Mesothelial cell of epicardium (in vitro differentiated cells): ENCODE measurements at regions not wholly inside any gene's neighbourhood (a gene's known extent, or its start where the extent isn't known, plus 50 kb on each side); places are given as distances from the start of the nearest gene placed in this dataset.

ENCODE experiments used
- DNase-seq, 2 experiments: peaks; one replicate each; pipeline ENCODE4 v3.0.0; 2021; ENCODE audit warnings: low spot score in 2 of 2; ENCODE audit not compliant: unreplicated experiment in 2 of 2
- H3K27ac Mint-ChIP-seq: 2 replicates; pipeline ENCODE4 v1.8.0; 2021; ENCODE audit warnings: mixed read lengths
- H3K27me3 Mint-ChIP-seq: 2 replicates; pipeline ENCODE4 v1.8.0; 2021; ENCODE audit warnings: low read depth, mixed read lengths
- H3K36me3 Mint-ChIP-seq: 2 replicates; pipeline ENCODE4 v1.8.0; 2021; ENCODE audit warnings: mixed read lengths
- H3K4me1 Mint-ChIP-seq: 2 replicates; pipeline ENCODE4 v1.8.0; 2021; ENCODE audit warnings: mixed read lengths
- H3K4me3 Mint-ChIP-seq: 2 replicates; pipeline ENCODE4 v1.8.0; 2021; ENCODE audit warnings: mild to moderate bottlenecking, moderate library complexity, mixed read lengths
- H3K9me3 Mint-ChIP-seq: 2 replicates; pipeline ENCODE4 v1.8.0; 2021; ENCODE audit warnings: mixed read lengths
- TF ChIP-seq, protein P1 (sequence below): fragments of 200-600 bp; sonication (generic); IDR thresholded peaks from one replicate; pipeline ENCODE4 v1.5.0; 2021; ENCODE audit warnings: antibody characterized with exemption; ENCODE audit not compliant: unreplicated experiment

DNA sequence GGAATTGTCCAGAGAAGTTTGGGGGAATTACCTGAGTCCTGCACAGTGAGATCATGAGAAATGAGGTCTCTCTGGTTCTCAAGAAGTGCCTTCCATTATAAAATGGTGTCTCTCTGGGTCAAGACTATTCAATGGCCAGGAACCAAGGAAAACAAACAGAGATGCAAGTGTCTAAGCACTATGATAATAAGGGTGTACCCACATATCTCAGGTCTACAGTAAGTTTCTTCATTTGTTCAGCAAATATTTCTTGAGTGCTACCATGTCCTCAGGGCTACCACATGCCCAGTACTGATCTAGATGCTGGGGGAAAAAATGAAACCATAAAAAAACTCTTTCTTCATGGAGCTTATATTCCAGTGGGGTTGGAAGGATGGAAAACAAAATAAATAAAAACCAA is 170.0 kb downstream of the ACKR3 start:
- no peak for DNase-seq
- Mint-ChIP-seq H3K4me3 (no peak overlapping the region), H3K27ac (no peak overlapping the region)

DNA sequence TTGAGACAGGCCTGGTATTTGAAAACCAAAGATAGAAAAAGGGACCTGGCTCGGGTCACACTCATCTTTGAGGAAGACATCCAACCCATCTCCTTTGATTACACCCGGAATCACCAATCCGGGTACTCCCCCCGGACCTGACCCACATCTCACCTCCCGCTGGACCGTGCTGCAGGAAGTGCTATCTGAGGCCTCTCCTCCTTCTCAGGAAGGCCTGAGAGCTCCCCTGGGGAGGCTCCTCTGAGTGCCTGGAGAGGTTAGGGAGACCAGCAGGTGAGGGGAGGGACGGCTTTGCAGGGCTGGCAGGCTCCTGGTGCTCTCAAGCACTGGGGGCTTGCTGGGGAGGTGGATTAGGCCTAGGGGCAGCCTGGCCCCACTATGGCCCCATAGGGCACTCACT is 170.9 kb downstream of the ACKR3 start:
- no peak for DNase-seq
- Mint-ChIP-seq H3K27ac (no peak overlapping the region), H3K36me3 (no peaks in the 10 kb centered on the region), H3K27me3 (no peaks in the 10 kb centered on the region), H3K4me3 (no peak overlapping the region), H3K4me1 (peaks cover 41% of the 10 kb centered on the region), H3K9me3 (no peaks in the 10 kb centered on the region)
- TF ChIP-seq, protein P1, sequence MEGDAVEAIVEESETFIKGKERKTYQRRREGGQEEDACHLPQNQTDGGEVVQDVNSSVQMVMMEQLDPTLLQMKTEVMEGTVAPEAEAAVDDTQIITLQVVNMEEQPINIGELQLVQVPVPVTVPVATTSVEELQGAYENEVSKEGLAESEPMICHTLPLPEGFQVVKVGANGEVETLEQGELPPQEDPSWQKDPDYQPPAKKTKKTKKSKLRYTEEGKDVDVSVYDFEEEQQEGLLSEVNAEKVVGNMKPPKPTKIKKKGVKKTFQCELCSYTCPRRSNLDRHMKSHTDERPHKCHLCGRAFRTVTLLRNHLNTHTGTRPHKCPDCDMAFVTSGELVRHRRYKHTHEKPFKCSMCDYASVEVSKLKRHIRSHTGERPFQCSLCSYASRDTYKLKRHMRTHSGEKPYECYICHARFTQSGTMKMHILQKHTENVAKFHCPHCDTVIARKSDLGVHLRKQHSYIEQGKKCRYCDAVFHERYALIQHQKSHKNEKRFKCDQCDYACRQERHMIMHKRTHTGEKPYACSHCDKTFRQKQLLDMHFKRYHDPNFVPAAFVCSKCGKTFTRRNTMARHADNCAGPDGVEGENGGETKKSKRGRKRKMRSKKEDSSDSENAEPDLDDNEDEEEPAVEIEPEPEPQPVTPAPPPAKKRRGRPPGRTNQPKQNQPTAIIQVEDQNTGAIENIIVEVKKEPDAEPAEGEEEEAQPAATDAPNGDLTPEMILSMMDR = no peak

More for the DNA sequence above, 170.0 kb downstream of the ACKR3 start:
- H3K4me1 Mint-ChIP-seq = peaks cover 36% of the 10 kb centered on the region
- H3K27me3 Mint-ChIP-seq = no peaks in the 10 kb centered on the region
- TF ChIP-seq, protein P1 = no peak
- H3K36me3 Mint-ChIP-seq = no peaks in the 10 kb centered on the region
- no peaks in the 10 kb centered on the region for H3K9me3 Mint-ChIP-seq

DNA sequence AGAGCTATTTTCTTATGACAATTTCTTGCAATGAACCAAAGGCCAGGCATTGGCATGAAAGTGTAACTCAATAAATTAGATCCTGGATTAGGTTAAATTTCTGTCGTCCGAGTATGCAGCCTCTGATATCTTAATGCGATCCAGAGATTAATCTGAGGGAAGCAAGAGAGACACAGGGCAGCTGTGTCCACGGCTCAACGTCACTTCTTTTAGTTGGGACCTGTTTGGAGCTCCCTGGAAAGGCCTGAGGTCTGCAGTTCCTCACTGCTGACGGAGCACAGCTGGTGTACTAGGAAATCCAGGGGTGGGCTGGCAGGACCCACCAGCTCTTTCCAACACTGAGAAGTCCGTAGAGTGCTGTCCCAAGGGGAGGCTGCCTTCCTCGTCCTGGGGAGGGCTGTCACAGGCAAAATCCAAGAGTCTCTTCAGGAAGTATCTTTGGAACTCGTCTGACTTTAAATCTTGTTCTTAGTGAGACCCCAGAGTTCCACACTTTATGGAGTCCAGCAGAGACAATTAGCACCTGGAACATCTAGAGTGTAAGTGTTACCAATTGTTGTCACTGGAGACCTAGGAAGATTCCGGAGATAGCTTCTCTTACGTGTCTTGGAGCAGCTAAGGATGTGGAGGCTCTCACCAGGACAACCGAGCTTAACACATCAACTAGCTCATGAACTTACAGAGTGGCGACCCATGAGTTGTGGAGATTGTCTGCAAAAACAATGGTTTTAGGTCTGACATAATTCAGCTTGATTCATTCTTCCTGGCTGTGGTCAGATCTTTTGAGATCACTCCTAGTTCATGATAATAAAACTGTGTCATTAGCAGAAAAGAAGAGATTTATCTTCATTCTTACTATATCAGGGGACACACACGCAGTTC is 173.7 kb downstream of the ACKR3 start:
- H3K27me3 Mint-ChIP-seq = no peaks in the 10 kb centered on the region
- no peaks in the 10 kb centered on the region for H3K9me3 Mint-ChIP-seq
- H3K27ac Mint-ChIP-seq = peak overlapping the region; percentile 30
- no peak overlapping the region for H3K4me3 Mint-ChIP-seq
- TF ChIP-seq, protein P1 = no peak
- peaks cover 61% of the 10 kb centered on the region for H3K4me1 Mint-ChIP-seq
- H3K36me3 Mint-ChIP-seq = no peaks in the 10 kb centered on the region
- DNase-seq = no peak

DNA sequence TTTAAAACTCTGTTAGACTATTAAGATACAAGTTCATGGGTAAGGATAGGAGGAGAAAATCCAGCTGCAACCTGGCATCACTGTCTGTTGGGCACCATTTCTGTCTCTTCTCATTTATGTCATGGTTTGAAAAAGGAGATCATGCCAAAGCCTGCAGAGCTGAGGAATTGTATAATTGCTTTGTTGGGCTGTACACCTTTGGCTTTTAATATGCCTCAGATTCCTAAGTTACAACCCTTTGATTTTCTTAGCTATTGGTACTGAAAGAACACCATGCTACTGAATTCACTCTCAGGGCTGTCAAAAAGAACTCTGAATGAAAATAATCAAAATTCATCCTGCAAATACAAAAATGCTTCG is 174.3 kb downstream of the ACKR3 start:
- Mint-ChIP-seq H3K4me3 (no peak overlapping the region), H3K27me3 (no peaks in the 10 kb centered on the region), H3K4me1 (peaks cover 67% of the 10 kb centered on the region), H3K27ac (peak overlapping the region; percentile 54), H3K36me3 (no peaks in the 10 kb centered on the region), H3K9me3 (no peaks in the 10 kb centered on the region)
- TF ChIP-seq, protein P1 = no peak
- DNase-seq = no peak

DNA sequence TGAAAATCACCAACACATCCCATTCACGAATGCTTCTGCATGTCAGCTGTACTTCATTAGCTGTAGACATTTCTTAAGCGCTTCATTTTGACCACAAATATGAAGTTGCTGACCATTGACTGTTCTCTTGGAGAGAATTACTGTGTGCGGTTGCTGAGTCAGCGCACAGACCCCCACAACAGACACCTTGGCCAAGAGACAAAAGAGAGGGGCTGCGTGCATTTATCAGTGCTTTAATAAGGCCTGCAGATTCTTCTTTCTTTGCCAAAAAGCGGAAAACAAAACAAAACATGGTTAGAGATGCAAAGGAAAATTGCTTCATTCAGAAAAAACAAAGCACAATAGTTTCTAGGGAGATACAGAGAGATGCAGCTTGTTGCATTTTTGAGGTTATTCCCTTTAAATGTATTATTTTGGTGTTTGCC is 174.7 kb downstream of the ACKR3 start:
- Mint-ChIP-seq H3K27me3 (no peaks in the 10 kb centered on the region), H3K9me3 (no peaks in the 10 kb centered on the region), H3K27ac (peak overlapping the region; percentile 54), H3K36me3 (no peaks in the 10 kb centered on the region), H3K4me3 (no peak overlapping the region), H3K4me1 (peaks cover 71% of the 10 kb centered on the region)
- DNase-seq = no peak
- TF ChIP-seq, protein P1 = no peak
